AG10803 (cell line): ENCODE measurements at regions not wholly inside any gene's neighbourhood (a gene's known extent, or its start where the extent isn't known, plus 50 kb on each side); places are given as distances from the start of the nearest gene placed in this dataset.
A peak's percentile ranks its signal among the peaks of the same experiment; 100 is the strongest.
"Not testable (repeated sequence)": the region's sequence is repeated elsewhere in the genome, so short reads cannot be mapped to it uniquely, and the experiment has no call there.

Experiments used
- DNase-seq: peaks from one replicate; pipeline ENCODE4 v3.0.0; 2010; ENCODE audit warnings: low read depth
- H3K4me3 ChIP-seq: 2 replicates; pipeline ENCODE4 v1.5.1; 2011; ENCODE audit warnings: mild to moderate bottlenecking, low read length, control low read depth
- TF ChIP-seq, protein P1 (sequence below): conservative IDR thresholded peaks from 2 replicates; pipeline ENCODE4 v1.5.1; 2011; ENCODE audit warnings: mild to moderate bottlenecking, low read length, control low read depth, inconsistent platforms

GRCh38 chr6:126722411-126722810 is 382.5 kb downstream of the CENPW start:
- TF ChIP-seq, protein P1, sequence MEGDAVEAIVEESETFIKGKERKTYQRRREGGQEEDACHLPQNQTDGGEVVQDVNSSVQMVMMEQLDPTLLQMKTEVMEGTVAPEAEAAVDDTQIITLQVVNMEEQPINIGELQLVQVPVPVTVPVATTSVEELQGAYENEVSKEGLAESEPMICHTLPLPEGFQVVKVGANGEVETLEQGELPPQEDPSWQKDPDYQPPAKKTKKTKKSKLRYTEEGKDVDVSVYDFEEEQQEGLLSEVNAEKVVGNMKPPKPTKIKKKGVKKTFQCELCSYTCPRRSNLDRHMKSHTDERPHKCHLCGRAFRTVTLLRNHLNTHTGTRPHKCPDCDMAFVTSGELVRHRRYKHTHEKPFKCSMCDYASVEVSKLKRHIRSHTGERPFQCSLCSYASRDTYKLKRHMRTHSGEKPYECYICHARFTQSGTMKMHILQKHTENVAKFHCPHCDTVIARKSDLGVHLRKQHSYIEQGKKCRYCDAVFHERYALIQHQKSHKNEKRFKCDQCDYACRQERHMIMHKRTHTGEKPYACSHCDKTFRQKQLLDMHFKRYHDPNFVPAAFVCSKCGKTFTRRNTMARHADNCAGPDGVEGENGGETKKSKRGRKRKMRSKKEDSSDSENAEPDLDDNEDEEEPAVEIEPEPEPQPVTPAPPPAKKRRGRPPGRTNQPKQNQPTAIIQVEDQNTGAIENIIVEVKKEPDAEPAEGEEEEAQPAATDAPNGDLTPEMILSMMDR, result no peak
- no peak for DNase-seq

DNA sequence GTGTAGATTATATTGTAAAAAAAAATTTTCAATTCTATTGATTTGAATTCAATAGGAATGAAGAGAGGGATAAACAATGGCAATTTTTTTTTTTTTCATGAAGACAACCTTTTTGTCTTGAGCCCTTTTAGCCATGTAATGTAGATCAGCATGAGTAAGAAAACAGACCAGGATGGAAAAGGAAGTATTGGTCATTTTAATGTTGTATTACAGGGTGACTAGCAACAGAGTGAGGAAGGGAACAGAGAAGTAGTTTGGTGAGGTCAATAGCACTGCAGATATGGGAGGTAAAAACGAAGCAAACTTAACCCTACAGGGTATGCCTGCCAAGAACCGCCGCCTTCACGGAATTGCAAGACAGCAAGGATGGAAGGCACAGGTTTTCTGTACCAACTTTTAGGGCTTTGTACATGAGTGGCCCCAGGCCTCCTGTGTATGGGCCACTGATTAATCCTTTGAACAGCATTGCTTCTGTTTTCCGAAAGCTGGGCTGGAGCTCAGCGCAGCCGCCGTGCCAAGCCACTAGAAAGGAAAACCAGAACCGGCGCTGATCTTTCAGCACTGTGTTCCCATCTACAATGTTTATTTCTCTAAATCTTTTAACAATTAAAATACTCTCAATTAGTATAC is 383.7 kb downstream of the CENPW start:
- TF ChIP-seq, protein P1, result no peak
- no peak for DNase-seq

More at GRCh38 chr6:126722411-126722810, 382.5 kb downstream of the CENPW start:
- no peak overlapping the region for H3K4me3 ChIP-seq

DNA sequence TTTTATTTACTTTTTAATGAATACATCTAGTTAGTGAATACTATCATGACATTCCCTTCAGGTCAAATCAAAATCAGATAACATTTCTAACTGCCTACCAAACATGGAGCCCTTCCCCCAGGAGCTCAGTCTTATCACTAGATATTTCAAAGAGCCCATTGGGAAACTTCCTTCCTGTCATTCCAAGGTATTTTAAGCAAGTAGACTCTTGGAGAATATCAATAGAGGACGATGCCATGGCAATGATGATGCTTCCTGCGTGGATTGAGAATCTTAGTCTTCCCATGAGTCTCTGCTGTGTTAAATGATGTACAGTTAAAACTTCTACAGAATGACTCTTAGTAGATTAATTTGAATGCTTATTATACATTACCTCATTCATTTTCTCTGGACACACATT is 384.9 kb downstream of the CENPW start:
- no peak overlapping the region for H3K4me3 ChIP-seq
- DNase-seq, result no peak
- TF ChIP-seq, protein P1, result no peak

More for the DNA sequence above, 383.7 kb downstream of the CENPW start:
- H3K4me3 ChIP-seq, result 0 out of 2 replicates have a peak overlapping the region, but pooled peaks have one; percentile 10

DNA sequence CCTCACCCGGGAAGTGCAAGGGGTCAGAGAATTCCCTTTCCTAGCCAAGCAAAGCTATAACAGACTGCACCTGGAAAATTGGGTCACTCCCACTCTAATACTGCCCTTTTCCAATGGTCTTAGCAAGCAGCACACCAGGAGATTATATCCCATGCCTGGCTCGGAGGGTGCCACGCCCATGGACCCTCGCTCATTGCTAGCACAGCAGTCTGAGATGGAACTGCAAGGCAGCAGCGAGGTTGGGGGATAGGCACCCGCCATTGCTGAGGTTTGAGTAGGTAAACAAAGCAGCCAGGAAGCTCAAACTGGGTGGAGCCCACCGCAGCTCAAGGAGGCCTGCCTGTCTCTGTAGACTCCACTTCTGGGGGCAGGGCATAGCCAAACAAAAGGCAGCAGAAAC is 386.5 kb downstream of the CENPW start:
- not testable (repeated sequence) for DNase-seq, H3K4me3 ChIP-seq

DNA sequence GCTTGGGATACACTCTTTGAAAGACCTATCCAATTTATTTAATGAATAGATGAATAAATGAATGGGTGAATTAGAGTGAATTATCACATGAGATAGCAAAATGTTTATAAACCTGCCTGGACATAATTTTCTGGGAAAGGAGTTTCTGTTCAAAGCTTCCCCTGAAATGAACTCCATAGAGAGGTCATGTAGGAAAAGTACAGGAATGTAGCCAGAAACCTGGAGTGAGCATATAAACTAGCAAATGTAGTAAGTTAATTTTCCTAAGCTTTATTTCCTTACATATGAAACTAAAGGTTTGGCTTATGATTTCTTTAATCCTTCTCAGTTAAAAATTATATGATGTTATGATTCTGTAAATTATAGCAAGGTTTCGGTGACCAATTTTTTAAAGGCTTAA is 380.3 kb upstream of the RSPO3 start:
- no peak overlapping the region for H3K4me3 ChIP-seq
- TF ChIP-seq, protein P1, result no peak
- no peak for DNase-seq

GRCh38 chr6:126738641-126739040 is 379.8 kb upstream of the RSPO3 start:
- no peak for DNase-seq
- H3K4me3 ChIP-seq, result no peak overlapping the region
- TF ChIP-seq, protein P1, result no peak

GRCh38 chr6:126743076-126743475 is 375.4 kb upstream of the RSPO3 start:
- no peak for DNase-seq
- H3K4me3 ChIP-seq, result no peak overlapping the region
- TF ChIP-seq, protein P1, result no peak
